ENCODE measurements at regions not wholly inside any gene's neighbourhood (a gene's known extent, or its start where the extent isn't known, plus 50 kb on each side); places are given as distances from the start of the nearest gene placed in this dataset.
"Not testable (repeated sequence)": the region's sequence is repeated elsewhere in the genome, so short reads cannot be mapped to it uniquely, and the experiment has no call there.

DNA sequence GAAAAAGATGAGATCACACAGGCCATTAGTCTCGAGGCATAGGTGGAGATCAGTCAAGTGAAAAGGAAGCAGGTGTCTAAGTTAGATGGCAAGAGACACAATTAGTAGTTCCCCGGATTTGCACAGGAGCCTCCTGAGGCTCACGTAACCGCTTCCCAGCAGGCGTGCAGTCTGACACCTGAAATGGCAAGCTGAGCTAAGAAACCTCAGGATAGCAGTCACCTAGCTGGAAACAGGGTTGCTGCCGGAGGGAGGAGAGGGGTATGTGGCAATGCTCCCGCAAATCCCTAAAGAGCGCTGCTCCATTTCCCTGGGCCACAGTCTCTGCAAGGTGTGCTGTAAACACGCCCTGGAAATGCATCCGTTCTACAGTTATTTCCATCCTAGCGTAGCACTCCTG lies 1151.0 kb downstream of the DIAPH3 start:
- no peak for DNase-seq

DNA sequence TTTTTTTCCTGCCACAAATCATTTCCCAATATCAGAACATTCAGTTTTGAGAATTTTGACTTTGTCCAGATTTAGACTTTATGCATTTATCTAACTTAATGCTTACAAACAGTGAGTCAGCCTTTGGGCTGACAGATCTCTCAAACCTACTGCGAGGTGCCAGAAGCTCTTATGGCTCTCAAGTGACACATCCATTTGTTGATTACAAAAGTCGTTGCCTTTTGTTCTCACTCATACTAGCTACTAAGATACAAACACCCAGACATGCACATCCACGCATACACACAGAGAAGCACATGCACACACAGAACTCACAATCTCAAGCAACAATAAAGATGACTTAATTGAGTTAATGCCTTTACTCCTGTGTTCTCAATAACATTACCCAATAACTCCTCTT lies 1147.5 kb downstream of the DIAPH3 start:
- DNase-seq = no peak

DNA sequence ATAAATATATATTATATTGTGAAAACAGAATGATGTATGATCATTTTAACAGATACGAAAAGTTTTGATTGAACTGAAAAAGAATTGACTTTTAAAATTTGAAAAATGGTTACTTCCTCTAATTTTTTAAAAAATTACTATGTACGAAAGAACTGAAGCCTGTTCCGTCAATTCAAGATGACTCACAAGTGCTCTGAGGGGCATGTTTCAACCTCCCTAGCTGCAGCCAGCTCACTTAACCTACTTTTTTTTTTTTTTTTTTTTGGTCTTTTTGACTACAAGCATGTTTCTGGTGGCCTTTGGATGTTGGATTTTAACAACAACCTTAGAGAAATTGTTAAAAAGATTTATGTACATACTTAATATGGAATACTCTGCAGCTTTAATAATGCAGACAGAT lies 1139.3 kb downstream of the DIAPH3 start:
- no peak for DNase-seq

GRCh38 chr13:59034198-59034597 lies 1129.5 kb downstream of the DIAPH3 start:
- no peak for DNase-seq

- DNase-seq = no peak
Observed at GRCh38 chr13:59038824-59039223, 1124.9 kb downstream of the DIAPH3 start.

DNA sequence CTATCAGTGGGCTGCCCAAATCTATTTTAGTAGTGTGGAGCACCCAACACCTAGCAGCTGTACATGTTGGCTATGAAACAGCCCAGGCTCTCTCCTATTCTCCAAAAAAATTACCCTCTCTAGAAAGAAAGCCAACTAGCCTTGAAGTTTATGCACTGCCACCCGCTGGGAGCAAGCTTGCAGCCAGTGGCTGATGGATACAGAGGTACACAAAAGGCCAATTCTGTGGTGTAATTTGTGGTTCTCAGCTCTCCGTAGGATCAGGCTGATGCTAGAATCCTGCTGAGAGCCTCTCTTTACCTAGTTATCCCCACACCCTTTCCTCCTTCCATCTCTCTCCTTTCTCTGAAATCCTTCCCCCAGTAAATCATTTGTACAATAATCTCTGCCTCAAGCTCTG lies 1120.7 kb downstream of the DIAPH3 start:
- DNase-seq = no peak

GRCh38 chr13:59047546-59047945 lies 1116.2 kb downstream of the DIAPH3 start:
- no peak for DNase-seq

DNA sequence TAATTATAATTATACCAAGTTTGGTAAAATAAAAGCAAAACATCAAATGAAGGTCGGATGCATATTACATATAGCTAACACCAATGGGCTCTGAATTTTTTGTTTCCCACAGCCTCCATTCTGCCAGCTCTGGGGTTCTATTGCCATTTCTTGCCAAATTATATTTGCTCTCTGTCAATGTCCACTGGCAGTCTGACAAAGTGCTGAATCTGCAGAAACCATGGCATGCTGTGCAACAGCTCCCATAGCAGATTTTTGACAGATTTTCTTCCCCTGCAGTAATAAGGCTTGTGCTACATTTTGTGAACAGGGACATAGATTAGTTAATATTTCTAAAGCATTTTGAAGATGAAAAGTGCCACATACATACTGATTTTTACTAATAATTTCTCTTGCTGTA lies 1102.1 kb downstream of the DIAPH3 start:
- no peak for DNase-seq

DNA sequence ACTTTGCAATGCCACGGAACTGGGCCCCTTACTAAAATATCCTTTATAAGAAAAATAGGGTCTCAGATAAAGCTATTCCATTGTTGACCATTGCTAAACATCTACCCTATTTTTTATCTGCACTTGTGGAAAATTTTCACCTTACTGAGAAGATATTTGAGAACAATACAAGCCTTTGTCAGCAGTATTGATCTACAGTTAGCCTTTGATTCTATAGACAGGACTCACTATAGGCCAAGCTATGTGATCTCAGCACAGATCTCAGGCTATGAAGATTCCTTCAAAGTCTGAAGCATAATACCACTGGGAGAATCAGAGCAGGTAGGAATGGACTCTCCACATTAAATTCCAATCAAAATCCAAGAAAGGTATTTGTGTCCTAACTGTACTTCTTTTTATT lies 1099.7 kb downstream of the DIAPH3 start:
- no peak for DNase-seq

GRCh38 chr13:59076386-59076785 lies 1087.3 kb downstream of the DIAPH3 start:
- not testable (repeated sequence) for DNase-seq

DNA sequence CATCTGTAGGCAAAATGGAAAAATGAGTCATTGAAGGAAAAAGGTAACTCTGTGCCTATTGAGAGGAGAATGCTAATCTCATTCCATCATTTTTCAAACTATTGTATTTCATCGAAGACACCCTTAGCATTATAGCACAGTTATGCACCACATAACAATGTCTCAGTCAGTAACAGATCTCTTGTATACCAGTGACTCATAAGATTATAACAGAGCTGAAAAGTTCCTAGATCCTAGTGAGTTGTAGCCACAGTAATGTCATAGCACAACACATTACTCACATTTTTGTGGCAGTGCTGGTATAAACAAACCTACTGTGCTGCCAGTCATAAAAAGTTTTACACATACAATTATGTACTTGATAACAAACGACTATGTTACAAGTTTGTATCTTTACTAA lies 1077.6 kb downstream of the DIAPH3 start:
- no peak for DNase-seq

- DNase-seq = no peak
Observed at GRCh38 chr13:59088716-59089115, 1075.0 kb downstream of the DIAPH3 start.

- DNase-seq = no peak
Observed at GRCh38 chr13:59094181-59094580, 1069.5 kb downstream of the DIAPH3 start.

DNA sequence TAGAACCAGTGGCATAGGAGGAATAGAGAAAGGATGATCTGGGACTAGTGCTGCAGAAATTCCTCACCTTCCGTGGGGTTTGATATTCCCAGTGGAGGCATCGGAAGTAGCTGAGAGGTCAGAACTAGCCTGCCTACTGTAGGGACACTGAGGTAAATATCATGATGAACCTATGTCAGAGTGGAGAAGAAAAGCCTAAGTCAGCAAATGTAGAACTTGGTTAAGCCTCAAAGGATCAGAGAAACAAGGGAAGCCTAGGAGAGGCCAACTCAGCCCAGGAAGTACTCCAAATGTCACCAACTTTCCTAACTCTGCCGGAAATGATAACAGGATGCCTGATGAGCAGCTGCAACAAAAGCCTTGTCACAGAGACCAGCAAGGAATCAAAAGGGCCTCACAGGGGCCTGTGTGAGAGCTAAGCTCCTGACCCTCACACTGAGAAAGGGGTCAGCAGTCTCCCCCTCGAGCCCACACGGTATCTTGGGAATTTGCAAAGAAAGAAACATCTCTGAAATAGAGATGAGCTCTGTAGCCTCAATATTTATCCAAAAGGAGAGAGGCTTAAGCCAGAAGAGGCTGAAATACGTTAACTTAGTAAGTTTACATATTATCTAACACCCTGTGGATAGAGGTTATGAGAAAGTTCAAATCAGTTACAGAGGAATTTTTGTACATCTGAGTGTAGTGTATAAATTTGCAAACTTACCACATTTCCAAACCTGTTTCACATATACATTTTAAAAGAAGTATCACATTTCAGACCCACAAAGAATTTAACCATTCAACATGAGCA lies 1064.3 kb downstream of the DIAPH3 start:
- no peak for DNase-seq

- no peak for DNase-seq
Observed at GRCh38 chr13:59103004-59103768, 1060.5 kb downstream of the DIAPH3 start.

DNA sequence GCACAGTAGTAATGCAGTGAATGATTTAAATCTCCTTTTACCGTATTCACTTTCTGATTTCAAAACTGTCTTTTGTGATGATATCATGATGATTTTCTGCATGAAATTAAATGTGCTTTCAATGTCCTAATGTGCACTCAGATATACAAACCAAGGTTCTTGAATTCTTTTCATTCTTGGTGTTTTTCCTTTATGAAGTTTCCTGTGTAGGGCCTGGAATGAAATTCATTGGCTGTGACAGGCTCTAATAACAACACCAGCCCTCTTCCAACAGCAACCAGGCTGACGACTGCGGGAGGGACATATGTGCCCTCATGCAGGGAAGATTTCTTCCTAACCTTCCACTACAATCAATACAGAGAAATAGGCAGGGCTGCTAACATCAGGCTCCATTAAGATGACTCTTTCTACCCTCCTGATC lies 1052.0 kb downstream of the DIAPH3 start:
- no peak for DNase-seq

DNA sequence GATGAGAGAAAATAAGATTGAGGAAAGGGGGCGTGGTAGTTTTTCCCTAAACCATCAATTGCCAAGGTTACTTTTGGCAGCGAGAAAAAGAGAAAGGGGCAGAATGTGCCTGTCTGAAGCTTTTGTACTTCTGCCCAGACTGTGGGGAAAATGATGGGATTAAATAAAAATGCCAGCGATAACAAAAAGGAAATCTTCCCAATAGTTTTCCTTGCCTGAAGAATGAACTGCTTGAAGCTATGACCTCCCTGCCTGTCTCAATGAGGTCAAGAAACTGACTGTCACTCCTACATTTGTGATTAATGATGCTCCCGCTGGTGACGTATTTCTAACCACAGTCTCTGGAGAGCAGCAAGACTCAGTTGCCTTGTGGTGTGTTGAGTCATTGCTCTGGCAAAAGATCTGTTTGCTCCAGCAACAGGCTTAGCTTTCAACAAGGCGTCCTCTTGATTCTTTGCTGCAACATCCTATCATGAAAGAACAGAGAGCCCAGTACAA lies 1051.5 kb downstream of the DIAPH3 start:
- peak in 8 of 14 donors; percentile 11 to 63 (median 36) for DNase-seq

DNA sequence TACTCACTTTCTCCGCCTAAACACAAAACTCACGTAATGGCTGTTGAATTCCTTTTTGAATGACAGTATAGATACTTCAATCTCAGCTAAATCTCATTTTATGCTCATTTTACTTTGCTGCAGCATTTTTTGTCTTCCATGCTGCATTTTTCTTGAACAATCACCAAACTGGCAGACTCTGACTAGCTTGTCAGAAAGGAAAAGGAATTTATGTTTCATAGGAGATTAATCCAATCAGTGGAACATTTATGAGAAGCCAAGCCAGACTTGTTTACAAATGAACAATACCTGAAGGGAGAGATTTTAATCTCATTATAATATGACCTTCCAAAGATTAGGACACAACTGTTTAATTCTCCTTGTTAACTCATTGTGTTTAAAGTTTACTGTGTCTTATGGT lies 1044.3 kb downstream of the DIAPH3 start:
- no peak for DNase-seq

DNA sequence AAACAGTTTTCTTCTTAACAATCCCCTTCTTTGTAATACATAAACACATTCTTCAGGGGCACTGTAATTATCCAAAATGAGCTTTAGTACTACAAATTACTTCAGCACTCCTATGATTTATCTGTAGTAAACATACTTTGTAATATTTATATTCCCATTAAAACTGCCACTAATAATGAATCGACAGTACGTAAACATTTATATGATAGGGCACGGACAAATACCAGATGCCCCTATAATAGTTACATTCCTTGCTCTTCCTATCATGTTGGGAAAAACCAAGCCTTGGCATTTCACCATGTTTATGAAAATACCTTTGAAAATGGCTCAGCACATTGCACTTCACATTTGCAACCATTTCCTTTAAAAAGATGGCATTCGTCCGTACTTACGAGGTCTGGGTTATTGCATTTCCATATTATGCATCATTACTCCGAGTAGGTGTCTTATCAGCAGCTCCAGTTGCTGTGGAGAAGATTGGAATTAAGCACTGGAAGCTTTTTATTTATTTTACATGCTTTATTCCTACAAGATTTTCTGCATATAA lies 1043.4 kb downstream of the DIAPH3 start:
- DNase-seq = no peak

- no peak for DNase-seq
Observed at GRCh38 chr13:59121507-59121906, 1042.2 kb downstream of the DIAPH3 start.

DNA sequence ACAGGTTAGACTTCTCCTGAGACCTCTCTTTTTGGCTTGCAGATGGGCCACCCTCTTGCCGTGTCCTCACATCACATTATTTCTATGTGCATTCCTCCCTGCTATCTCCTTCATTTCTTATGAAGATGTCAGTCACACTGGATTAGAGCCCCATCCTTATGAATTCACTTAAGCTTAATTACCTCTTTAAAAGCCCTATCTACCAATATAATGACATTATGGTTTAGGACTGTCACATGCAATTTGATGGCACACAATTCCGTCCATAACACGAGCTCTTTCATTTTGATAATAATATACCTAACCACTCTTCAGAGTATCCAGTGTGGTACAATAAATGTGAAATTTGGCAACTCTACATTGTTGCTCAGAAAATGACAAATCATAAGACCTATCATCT lies 1037.3 kb downstream of the DIAPH3 start:
- DNase-seq = no peak

GRCh38 chr13:59133903-59134302 lies 1029.8 kb downstream of the DIAPH3 start:
- DNase-seq = no peak

GRCh38 chr13:59144700-59145099 lies 1019.0 kb downstream of the DIAPH3 start:
- no peak for DNase-seq

GRCh38 chr13:59145381-59145780 lies 1018.3 kb downstream of the DIAPH3 start:
- DNase-seq = no peak
